ENCODE measurements at regions not wholly inside any gene's neighbourhood (a gene's known extent, or its start where the extent isn't known, plus 50 kb on each side); places are given as distances from the start of the nearest gene placed in this dataset.

GRCh38 chr13:107678075-107678689 lies 537.2 kb downstream of the LIG4 start:
- no peak for TF ChIP-seq CTCF (IDR thresholded peaks at IDR 0.05; ENCODE audit: poor library complexity, severe bottlenecking)
- TF ChIP-seq RAD21 (conservative IDR thresholded peaks at IDR 0.05), result no peak
- TF ChIP-seq EP300 (conservative IDR thresholded peaks at IDR 0.05; ENCODE audit: poor library complexity, severe bottlenecking), result no peak
- no peak for TF ChIP-seq REST (IDR thresholded peaks at IDR 0.05; ENCODE audit: borderline replicate concordance)
- TF ChIP-seq SMC3 (conservative IDR thresholded peaks at IDR 0.05; ENCODE audit: poor library complexity), result no peak
- no peak for TF ChIP-seq MXI1 (conservative IDR thresholded peaks at IDR 0.05; ENCODE audit: poor library complexity, severe bottlenecking)
- TF ChIP-seq EZH2 (IDR thresholded peaks at IDR 0.05; ENCODE audit: borderline replicate concordance, insufficient read depth, low read length, poor library complexity, severe bottlenecking), result no peak
- no peak for TF ChIP-seq POLR2AphosphoS5 (IDR thresholded peaks at IDR 0.05)
- no peak for TF ChIP-seq TAF1 (IDR thresholded peaks at IDR 0.05; ENCODE audit: low read depth)

Data from neural cell (in vitro differentiated cells).